ENCODE measurements at regions not wholly inside any gene's neighbourhood (a gene's known extent, or its start where the extent isn't known, plus 50 kb on each side); places are given as distances from the start of the nearest gene placed in this dataset.

DNA sequence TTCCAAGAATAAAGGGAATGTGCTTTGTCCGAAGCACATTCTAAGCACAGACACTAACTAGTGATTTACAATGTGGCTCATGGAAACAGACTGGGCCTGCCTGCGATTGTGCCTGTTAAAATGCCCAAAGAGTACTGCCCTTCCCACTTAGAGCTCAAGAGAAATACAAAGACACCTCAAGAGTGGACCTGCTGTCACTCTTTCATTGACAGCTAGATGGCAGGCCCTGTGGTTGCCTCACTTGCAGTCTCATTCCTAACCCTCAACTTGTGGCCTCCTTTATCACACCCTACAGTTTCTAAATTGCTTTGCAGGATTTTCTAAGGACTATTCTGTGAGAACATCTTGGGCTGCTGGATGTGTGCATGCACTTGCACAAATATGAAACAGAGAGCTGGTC is 331.0 kb upstream of the EMCN start:
- Mint-ChIP-seq H3K4me1 (peaks cover 9 to 10% of the 10 kb centered on the region in 2 experiments), H3K4me3 (no peak overlapping the region), H3K27me3 (ENCODE audit: low read depth) (no peaks in the 10 kb centered on the region), H3K9me3 (no peaks in the 10 kb centered on the region), H3K36me3 (ENCODE audit: insufficient read depth in 1 of 3, low read depth in 3 of 3) (no peaks in the 10 kb centered on the region), H3K27ac (peak overlapping the region in 1 of 3 experiments; percentile 31; a peak in 1 of 7 replicates)
- no CpG with 5 or more reads among the region's 2 CpGs for WGBS (ENCODE audit: extremely low coverage, insufficient read length, low lambda C conversion rate)
- Histone ChIP-seq H2BK20ac (ENCODE audit: low read depth, low read length, poor library complexity, severe bottlenecking) (no peak overlapping the region), H3K27ac (ENCODE audit: insufficient read length, low read depth, low read length) (no peak overlapping the region), H3K9ac (ENCODE audit: extremely low read depth, insufficient read length, low read length) (no peak overlapping the region), H4K8ac (replicated peaks; ENCODE audit: insufficient read length, low read depth, low read length) (no peak overlapping the region), H3K79me2 (ENCODE audit: insufficient read depth, low read length) (no peaks in the 10 kb centered on the region), H3K23me2 (ENCODE audit: insufficient read length, low read depth, low read length, poor library complexity, severe bottlenecking) (no peaks in the 10 kb centered on the region), H3K79me1 (ENCODE audit: insufficient read depth, low read depth, low read length, poor library complexity, severe bottlenecking) (no peaks in the 10 kb centered on the region), H2BK120ac (ENCODE audit: low read depth, low read length, poor library complexity, severe bottlenecking) (no peak overlapping the region), H4K20me1 (ENCODE audit: control insufficient read depth, insufficient read depth, insufficient read length) (no peaks in the 10 kb centered on the region), H3K14ac (ENCODE audit: insufficient read depth, low read length) (no peak overlapping the region), H3T11ph (ENCODE audit: low read length) (no peak overlapping the region), H2BK12ac (ENCODE audit: insufficient read length, low read depth, low read length) (no peak overlapping the region), H3K4ac (ENCODE audit: low read depth, low read length) (no peak overlapping the region), H3K56ac (ENCODE audit: insufficient read length, low read depth, low read length) (no peak overlapping the region), H4K5ac (ENCODE audit: insufficient read length, low read depth, low read length) (no peak overlapping the region), H2AK5ac (ENCODE audit: insufficient read length, low read length) (no peak overlapping the region), H2BK5ac (ENCODE audit: insufficient read length, low read length) (no peak overlapping the region), H3K4me1 (ENCODE audit: insufficient read depth, low read length) (no peaks in the 10 kb centered on the region), H3K18ac (ENCODE audit: insufficient read length, low read depth, low read length) (no peak overlapping the region), H3K4me2 (ENCODE audit: insufficient read depth, insufficient read length, low read length) (no peak overlapping the region), H2BK15ac (ENCODE audit: low read depth, low read length) (no peak overlapping the region), H3K27me3 (ENCODE audit: insufficient read depth, low read length) (no peaks in the 10 kb centered on the region), H3K9me3 (ENCODE audit: control insufficient read depth, low read depth, low read length) (no peaks in the 10 kb centered on the region), H4K91ac (ENCODE audit: insufficient read length, low read depth, low read length) (no peak overlapping the region), H3K23ac (ENCODE audit: insufficient read length, low read depth, low read length) (no peak overlapping the region), H2AFZ (ENCODE audit: low read length) (no peak overlapping the region)
- TF ChIP-seq, protein P1, sequence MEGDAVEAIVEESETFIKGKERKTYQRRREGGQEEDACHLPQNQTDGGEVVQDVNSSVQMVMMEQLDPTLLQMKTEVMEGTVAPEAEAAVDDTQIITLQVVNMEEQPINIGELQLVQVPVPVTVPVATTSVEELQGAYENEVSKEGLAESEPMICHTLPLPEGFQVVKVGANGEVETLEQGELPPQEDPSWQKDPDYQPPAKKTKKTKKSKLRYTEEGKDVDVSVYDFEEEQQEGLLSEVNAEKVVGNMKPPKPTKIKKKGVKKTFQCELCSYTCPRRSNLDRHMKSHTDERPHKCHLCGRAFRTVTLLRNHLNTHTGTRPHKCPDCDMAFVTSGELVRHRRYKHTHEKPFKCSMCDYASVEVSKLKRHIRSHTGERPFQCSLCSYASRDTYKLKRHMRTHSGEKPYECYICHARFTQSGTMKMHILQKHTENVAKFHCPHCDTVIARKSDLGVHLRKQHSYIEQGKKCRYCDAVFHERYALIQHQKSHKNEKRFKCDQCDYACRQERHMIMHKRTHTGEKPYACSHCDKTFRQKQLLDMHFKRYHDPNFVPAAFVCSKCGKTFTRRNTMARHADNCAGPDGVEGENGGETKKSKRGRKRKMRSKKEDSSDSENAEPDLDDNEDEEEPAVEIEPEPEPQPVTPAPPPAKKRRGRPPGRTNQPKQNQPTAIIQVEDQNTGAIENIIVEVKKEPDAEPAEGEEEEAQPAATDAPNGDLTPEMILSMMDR (conservative IDR thresholded peaks at IDR 0.05) = peak; percentile 59
- DNase-seq = peak; percentile 52

Data from H9 (cell line).